Neuron (in vitro differentiated cells): ENCODE measurements at regions not wholly inside any gene's neighbourhood (a gene's known extent, or its start where the extent isn't known, plus 50 kb on each side); places are given as distances from the start of the nearest gene placed in this dataset.

Experiments
- H2AFZ ChIP-seq: one replicate; pipeline ENCODE4 v1.6.1; 2013; ENCODE audit warnings: low read depth, mild to moderate bottlenecking, inconsistent platforms, low read length, moderate library complexity
- H3K27me3 ChIP-seq: one replicate; pipeline ENCODE4 v1.6.1; 2013; ENCODE audit warnings: low read length; ENCODE audit not compliant: insufficient read depth
- H3K36me3 ChIP-seq: one replicate; pipeline ENCODE4 v1.6.1; 2013; ENCODE audit warnings: low read length; ENCODE audit not compliant: insufficient read depth
- H3K4me1 ChIP-seq: one replicate; pipeline ENCODE4 v1.6.1; 2013; ENCODE audit warnings: low read length; ENCODE audit not compliant: insufficient read depth
- H3K4me3 ChIP-seq: 2 replicates; pipeline ENCODE4 v1.5.1; 2013; ENCODE audit warnings: mild to moderate bottlenecking, low read length, moderate library complexity
- H3K9me3 ChIP-seq: one replicate; pipeline ENCODE4 v1.6.1; 2013; ENCODE audit warnings: low read length

DNA sequence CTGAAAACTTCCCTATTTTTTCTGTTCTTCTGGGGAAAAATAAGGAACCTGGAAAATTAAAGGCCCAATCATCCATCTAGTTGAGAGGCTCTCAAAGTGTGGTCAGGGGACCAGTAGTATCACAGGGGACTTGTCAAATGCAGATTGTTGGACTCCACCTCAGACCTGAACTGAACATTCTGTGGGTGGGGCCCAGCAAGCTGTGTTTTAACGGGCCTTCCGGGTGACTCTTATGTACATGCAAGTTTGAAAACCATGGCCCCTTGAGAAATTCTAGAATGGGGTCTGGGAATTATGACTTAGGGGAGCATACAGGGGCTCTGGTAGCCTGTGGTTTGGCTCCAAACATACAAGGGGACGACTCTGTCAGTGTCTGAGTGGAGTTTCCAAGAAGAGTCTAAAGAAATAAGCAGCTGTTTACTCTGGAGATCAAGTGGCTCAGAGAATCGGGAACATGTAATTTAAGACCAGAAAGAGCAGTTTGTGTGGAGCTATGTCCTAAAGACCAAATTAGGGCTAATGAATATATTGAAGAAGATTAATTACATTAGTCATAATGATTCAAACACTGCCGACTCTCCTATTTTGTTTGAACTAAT lies 177.4 kb downstream of the SLC28A3 start:
- no peaks in the 10 kb centered on the region for H3K36me3 ChIP-seq
- H3K9me3 ChIP-seq, result no peaks in the 10 kb centered on the region
- no peak overlapping the region for H3K4me3 ChIP-seq
- no peak overlapping the region for H2AFZ ChIP-seq
- no peaks in the 10 kb centered on the region for H3K4me1 ChIP-seq
- no peaks in the 10 kb centered on the region for H3K27me3 ChIP-seq

DNA sequence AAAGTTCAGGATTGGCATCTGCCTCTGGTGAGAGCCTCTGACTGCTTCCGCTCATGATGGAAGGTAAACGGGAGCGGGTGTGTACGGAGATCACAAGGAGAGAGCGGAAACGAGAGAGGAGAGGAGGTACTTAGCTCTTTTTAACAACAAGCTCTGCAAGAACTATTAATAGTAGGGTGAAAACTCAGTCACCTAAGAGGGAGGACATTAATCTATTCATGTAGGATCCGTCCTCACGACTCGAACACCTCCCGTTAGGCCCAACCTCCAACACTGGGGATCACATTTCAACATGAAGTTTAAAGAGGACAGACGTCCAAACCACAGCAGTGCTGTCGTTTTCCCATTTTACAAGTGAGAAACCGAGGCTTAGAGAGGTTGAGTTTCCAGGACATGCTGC lies 173.7 kb downstream of the SLC28A3 start:
- no peaks in the 10 kb centered on the region for H3K36me3 ChIP-seq
- no peak overlapping the region for H2AFZ ChIP-seq
- H3K9me3 ChIP-seq, result no peaks in the 10 kb centered on the region
- H3K27me3 ChIP-seq, result no peaks in the 10 kb centered on the region
- H3K4me1 ChIP-seq, result no peaks in the 10 kb centered on the region
- no peak overlapping the region for H3K4me3 ChIP-seq

DNA sequence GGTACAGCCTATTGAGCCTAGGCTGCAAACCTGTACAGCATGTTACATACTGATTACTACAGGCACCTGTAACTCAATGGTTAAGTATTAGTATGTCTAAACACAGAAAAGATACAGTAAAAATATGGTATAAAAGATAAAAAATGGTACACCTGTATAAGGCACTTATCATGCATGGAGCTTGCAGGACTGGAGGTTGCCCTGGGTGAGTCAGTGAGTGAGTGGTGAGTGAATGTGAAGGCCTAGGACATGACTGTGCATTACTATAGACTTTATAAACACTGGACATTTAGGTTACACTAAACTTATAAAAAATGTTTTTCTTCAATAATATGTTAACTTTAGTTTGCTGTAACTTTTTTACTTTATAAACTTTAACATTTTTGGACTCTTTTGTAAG lies 171.3 kb downstream of the SLC28A3 start:
- Histone ChIP-seq H3K4me1 (no peaks in the 10 kb centered on the region), H3K9me3 (no peaks in the 10 kb centered on the region)

DNA sequence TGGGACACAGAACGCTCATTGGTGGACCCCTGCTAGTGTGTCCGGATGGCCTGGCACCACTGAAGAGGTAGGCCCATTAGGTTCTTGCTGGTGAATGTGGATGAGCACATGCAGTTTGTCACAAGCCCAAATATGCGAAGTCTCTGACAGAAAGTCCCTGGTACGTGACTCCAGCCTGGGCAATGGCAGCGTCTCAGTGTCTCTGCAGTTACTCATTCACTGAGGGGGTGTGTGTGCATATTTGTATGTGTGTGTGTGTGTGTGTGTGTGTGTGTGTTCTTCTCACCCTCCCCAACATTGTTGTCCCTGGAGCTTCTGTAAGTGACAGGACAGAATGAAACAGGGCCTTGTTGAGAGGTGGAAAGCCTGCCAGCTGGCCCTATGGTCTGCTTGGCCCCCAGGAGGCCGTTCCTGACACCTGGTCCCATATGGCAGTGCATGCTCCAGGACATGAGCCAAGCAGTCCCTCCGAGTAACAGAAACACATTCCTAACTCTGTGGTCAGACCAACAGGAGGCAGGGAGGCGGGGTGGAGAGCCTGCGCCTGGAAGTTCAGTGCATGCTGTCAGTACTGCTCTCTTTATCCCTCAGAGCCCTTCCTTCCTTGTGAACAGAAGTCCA lies 169.9 kb downstream of the SLC28A3 start:
- H3K36me3 ChIP-seq, result no peaks in the 10 kb centered on the region
- H3K27me3 ChIP-seq, result no peaks in the 10 kb centered on the region
- H3K9me3 ChIP-seq, result no peaks in the 10 kb centered on the region
- H3K4me3 ChIP-seq, result no peak overlapping the region
- H3K4me1 ChIP-seq, result no peaks in the 10 kb centered on the region
- H2AFZ ChIP-seq, result no peak overlapping the region

More for the DNA sequence above, 171.3 kb downstream of the SLC28A3 start:
- no peak overlapping the region for H2AFZ ChIP-seq
- H3K4me3 ChIP-seq, result no peak overlapping the region
- H3K27me3 ChIP-seq, result no peaks in the 10 kb centered on the region
- no peaks in the 10 kb centered on the region for H3K36me3 ChIP-seq

DNA sequence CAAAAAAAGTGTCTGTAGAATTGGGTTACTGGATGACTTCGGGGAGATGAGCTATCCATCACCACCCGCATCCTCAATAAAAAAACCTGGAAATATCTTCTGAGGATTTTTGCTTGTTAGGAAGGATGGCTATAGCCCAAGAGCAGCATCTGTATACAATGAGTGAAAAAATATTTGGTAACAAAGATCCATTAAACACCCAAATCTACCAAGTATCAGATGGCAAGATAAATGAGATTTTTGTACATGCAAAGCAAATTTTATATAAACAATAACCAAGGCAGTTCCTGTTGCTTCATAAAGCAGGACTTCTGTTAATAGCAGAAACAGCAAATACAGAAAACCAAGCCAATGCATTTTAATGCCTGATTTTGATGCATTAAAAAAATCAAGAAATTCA lies 166.6 kb downstream of the SLC28A3 start:
- H3K4me1 ChIP-seq, result no peaks in the 10 kb centered on the region
- H3K4me3 ChIP-seq, result no peak overlapping the region
- no peaks in the 10 kb centered on the region for H3K27me3 ChIP-seq
- H3K9me3 ChIP-seq, result no peaks in the 10 kb centered on the region
- no peaks in the 10 kb centered on the region for H3K36me3 ChIP-seq
- no peak overlapping the region for H2AFZ ChIP-seq

DNA sequence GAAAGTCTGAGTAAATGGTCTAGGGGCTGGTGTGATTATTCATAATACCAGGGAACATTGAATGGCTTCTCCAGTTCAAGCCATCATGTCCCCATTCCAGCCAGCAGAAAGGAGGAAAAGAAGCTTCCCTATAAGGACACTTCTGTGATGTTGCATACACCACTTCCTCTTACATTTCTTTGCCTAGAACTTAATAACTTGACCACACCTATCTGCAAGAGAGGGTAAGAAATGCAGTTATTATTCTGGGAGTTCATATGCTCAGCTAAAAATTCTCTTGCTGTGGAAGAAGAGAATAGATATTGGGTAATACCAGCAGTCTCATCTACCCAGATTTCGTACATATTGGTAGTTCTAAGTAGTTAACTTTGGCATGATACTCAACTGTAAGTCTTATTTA lies 166.1 kb downstream of the SLC28A3 start:
- no peaks in the 10 kb centered on the region for H3K9me3 ChIP-seq
- H2AFZ ChIP-seq, result no peak overlapping the region
- H3K27me3 ChIP-seq, result no peaks in the 10 kb centered on the region
- H3K36me3 ChIP-seq, result no peaks in the 10 kb centered on the region
- H3K4me3 ChIP-seq, result no peak overlapping the region
- H3K4me1 ChIP-seq, result no peaks in the 10 kb centered on the region

DNA sequence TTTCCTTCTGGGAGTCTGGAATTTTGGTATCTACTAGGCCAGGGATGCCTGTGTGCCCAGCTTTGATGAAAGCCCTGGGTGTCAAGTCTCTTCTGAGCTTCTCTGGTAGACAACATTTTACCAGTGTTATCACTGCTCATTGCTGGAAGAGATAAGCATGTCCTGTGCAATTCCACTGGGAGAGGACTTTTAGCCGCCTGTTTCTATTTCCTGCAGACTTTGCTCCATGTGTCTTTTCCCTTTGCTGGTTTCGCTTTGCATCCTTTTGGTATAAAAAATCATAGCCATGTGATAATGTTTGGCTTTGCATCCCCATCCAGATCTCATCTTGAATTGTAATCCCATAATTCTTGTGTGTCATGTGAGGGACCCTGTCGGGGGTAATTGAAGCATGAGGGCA lies 163.2 kb downstream of the SLC28A3 start:
- H3K4me3 ChIP-seq, result no peak overlapping the region
- no peaks in the 10 kb centered on the region for H3K36me3 ChIP-seq
- no peak overlapping the region for H2AFZ ChIP-seq
- H3K4me1 ChIP-seq, result peaks cover 6% of the 10 kb centered on the region
- H3K27me3 ChIP-seq, result no peaks in the 10 kb centered on the region
- H3K9me3 ChIP-seq, result no peaks in the 10 kb centered on the region

DNA sequence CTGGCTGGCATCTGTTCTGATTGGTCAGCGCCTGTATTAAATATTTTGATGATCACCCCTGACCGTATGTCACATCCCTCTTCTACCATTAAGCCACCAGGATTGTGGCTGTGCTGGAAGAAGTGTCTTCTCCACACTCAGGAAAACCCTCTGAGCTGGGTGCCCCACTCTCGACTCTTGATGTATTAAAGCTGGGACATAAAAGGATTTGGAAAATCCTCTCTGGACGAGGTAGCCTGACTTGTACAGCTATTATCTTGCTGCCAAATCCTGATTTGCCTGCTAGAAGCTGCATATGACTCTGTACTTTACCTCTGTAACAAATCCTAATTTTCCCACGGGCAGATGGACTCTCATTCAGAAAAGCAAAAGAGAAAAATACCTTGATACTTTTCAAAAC lies 161.0 kb downstream of the SLC28A3 start:
- Histone ChIP-seq H3K4me3 (no peak overlapping the region), H3K27me3 (no peaks in the 10 kb centered on the region), H2AFZ (no peak overlapping the region), H3K4me1 (peaks cover 6% of the 10 kb centered on the region), H3K36me3 (no peaks in the 10 kb centered on the region), H3K9me3 (no peaks in the 10 kb centered on the region)

DNA sequence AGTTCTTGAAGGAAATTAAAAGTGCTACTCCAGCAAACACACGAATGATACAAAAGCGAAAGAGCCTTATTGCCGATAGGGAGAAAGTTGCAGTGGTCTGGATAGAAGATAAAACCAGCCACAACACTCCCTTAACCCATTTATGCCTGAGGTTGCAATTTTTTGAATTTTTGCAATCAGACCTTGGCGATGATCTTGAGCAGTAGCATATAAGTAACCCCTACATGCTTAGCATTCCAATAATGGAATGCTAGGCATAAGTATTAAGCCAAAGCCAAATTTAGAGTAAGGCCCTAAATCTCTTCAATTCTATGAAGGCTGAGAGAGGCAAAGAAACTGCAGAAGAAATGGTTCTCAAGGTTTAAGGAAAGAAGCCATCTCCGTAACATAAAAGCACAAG lies 153.5 kb downstream of the SLC28A3 start:
- H3K4me3 ChIP-seq, result no peak overlapping the region
- peaks cover 5% of the 10 kb centered on the region for H3K27me3 ChIP-seq
- H2AFZ ChIP-seq, result no peak overlapping the region
- peaks cover 1% of the 10 kb centered on the region for H3K4me1 ChIP-seq
- no peaks in the 10 kb centered on the region for H3K36me3 ChIP-seq
- no peaks in the 10 kb centered on the region for H3K9me3 ChIP-seq

DNA sequence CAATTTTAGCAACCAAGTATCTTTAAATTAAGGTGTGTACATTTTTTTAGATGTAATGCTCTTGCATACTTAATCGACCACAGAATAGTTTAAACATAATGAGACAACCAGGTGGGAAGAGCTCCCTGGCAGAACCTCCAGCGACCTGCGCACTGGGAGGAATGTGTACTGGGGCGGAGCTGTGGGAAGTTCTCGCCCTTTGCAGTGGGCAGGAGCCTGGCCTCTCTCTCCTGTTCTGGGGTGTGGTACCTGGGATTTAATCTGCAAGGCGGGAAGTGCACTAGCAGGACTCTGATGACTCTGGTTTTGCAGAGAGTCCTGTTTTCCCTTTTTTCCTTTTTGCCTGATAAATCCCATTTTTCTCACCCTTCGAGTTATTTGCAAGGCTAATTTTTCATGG lies 150.7 kb downstream of the SLC28A3 start:
- H3K4me3 ChIP-seq, result no peak overlapping the region
- no peaks in the 10 kb centered on the region for H3K36me3 ChIP-seq
- no peaks in the 10 kb centered on the region for H3K9me3 ChIP-seq
- no peaks in the 10 kb centered on the region for H3K4me1 ChIP-seq
- H3K27me3 ChIP-seq, result peaks cover 5% of the 10 kb centered on the region
- H2AFZ ChIP-seq, result no peak overlapping the region

DNA sequence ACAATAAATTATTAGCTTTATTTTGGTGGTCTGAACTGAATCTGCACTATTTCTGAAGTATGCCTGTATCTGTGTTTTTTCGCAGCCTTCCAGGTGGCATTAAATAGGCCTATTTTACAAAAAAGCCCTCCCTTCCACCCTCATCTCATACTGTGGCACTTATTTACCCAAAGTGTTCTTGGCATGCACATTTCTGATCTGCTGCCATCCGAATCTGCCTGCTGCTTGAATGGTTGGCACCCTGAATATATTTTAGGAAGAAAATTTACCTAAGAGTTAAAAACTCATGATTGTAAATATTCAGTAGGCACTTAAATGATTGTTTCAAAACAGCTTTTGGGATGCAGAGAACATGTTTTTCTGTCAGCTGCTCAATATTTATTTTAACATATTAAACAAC lies 150.1 kb downstream of the SLC28A3 start:
- Histone ChIP-seq H3K9me3 (no peaks in the 10 kb centered on the region), H3K4me1 (no peaks in the 10 kb centered on the region), H3K36me3 (no peaks in the 10 kb centered on the region), H3K27me3 (peaks cover 5% of the 10 kb centered on the region), H3K4me3 (no peak overlapping the region), H2AFZ (no peak overlapping the region)

DNA sequence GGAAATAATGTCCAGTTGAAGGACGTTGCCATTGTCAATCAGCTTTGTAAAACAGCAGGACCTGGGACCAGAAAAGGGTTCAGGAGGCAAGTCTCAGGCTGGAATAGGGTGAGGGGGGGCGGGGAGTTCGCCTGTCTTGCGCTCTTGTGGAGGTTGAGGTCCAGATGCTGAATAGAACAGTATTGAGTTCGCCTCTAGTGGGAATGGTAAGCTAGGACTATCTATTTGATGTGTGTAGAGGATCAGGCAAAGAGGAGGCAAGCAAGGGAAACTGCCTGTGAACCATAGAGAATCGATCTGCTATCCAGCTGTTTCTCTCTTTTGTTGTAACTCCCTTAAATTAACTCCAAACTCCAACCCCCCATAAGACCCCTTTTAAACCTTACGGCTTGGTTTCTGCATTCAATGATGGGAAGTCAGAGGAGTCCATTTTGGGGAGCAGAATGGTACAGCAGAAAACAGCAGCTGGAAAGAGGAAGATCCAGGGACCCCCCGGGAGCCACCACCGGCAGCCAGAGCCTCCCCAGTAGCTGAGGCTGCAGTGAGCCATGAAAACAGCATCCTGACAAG lies 133.7 kb downstream of the SLC28A3 start:
- Histone ChIP-seq H3K36me3 (no peaks in the 10 kb centered on the region), H3K4me1 (no peaks in the 10 kb centered on the region), H2AFZ (no peak overlapping the region), H3K9me3 (no peaks in the 10 kb centered on the region), H3K27me3 (no peaks in the 10 kb centered on the region), H3K4me3 (no peak overlapping the region)

DNA sequence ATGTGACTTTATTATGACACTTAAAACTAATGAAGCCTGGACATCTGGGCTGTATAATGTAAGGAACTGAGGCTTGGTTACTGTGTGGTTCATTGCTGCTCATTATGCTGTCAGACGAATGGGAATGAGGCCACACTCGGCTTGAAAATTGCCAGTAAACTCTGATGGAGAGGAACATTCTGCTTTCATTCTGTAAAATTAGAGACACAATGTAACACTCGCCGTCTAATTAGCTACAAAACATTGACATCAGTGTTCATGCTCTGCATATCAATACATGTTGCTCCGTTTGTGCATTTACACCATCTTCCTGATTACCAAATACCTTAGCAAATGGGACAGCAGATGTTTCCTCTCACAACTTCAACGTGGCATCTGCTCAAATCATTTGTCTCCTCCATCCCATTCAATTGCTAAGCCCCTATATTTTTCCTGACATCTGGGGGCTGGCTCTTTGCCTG lies 133.0 kb downstream of the SLC28A3 start:
- H3K27me3 ChIP-seq, result no peaks in the 10 kb centered on the region
- H2AFZ ChIP-seq, result no peak overlapping the region
- no peaks in the 10 kb centered on the region for H3K9me3 ChIP-seq
- H3K4me3 ChIP-seq, result no peak overlapping the region
- no peaks in the 10 kb centered on the region for H3K36me3 ChIP-seq
- no peaks in the 10 kb centered on the region for H3K4me1 ChIP-seq

DNA sequence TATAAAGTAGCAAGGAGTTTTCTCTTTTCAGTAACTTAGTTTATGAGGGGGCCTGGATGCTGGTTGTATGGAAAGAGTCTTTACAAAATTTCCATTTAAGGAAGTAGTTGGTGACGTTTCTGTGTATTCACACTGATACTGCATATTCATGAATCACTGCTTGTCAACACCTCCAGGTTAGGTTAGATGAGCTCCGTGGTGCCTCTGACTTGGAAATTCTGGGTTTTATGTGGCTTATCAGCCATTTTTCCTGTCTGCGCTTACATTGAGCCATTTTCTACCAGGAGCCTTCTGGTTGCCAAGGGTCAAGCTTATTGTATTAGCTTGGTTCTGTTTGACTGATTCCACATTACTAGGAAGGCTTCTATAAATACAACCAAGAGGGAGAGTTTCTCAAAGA lies 128.3 kb downstream of the SLC28A3 start:
- Histone ChIP-seq H3K36me3 (no peaks in the 10 kb centered on the region), H2AFZ (no peak overlapping the region), H3K27me3 (peaks cover 2% of the 10 kb centered on the region), H3K4me3 (no peak overlapping the region), H3K9me3 (no peaks in the 10 kb centered on the region), H3K4me1 (no peaks in the 10 kb centered on the region)
